Cardiac fibroblast (primary cell): ENCODE measurements at regions not wholly inside any gene's neighbourhood (a gene's known extent, or its start where the extent isn't known, plus 50 kb on each side); places are given as distances from the start of the nearest gene placed in this dataset.

Experiments used
- DNase-seq, 2 donors: peaks; one replicate each; pipeline versions ENCODE4 v3.0.0 to v3.0.0-alpha.2; 2010; ENCODE audit warnings: low read depth in 2 of 2
- H3K4me3 ChIP-seq, 2 donors: replicated peaks in 1 of 2; 1 replicate in 1 of 2; 2 replicates in 1 of 2; pipeline ENCODE4 v1.5.1; 2011; ENCODE audit warnings: low read depth in 2 of 2, low read length in 2 of 2, mild to moderate bottlenecking in 2 of 2, moderate library complexity in 1 of 2
- CTCF ChIP-seq: IDR thresholded peaks from one replicate; pipeline ENCODE4 v1.5.1; 2011; ENCODE audit warnings: low read depth, mild to moderate bottlenecking, low read length, inconsistent platforms

- H3K4me3 ChIP-seq: no peak overlapping the region
- peak; percentile 97 for DNase-seq
- no peak for TF ChIP-seq CTCF
These were observed 141.6 kb upstream of the RIOK3 start for GRCh38 chr18:23311351-23312121.

- TF ChIP-seq CTCF: no peak
These were observed 139.7 kb upstream of the RIOK3 start for GRCh38 chr18:23313379-23313778.

GRCh38 chr18:23314672-23315071, 138.4 kb upstream of the RIOK3 start:
- no peak for TF ChIP-seq CTCF
- H3K4me3 ChIP-seq: no peak overlapping the region

More at GRCh38 chr18:23313379-23313778, 139.7 kb upstream of the RIOK3 start:
- H3K4me3 ChIP-seq: no peak overlapping the region
- DNase-seq: no peak

GRCh38 chr18:23316316-23316715, 136.8 kb upstream of the RIOK3 start:
- TF ChIP-seq CTCF: no peak
- DNase-seq: no peak
- no peak overlapping the region for H3K4me3 ChIP-seq

More at GRCh38 chr18:23314672-23315071, 138.4 kb upstream of the RIOK3 start:
- no peak for DNase-seq

- DNase-seq: peak in 1 of 2 donors; percentile 48
- H3K4me3 ChIP-seq: no peak overlapping the region
- TF ChIP-seq CTCF: no peak
These were observed 136.1 kb upstream of the RIOK3 start for GRCh38 chr18:23316988-23317387.

- no peak for TF ChIP-seq CTCF
- no peak overlapping the region for H3K4me3 ChIP-seq
- peak; percentile 42 to 61 for DNase-seq
These were observed 135.0 kb upstream of the RIOK3 start for GRCh38 chr18:23317975-23318675.
